ENCODE measurements at regions not wholly inside any gene's neighbourhood (a gene's known extent, or its start where the extent isn't known, plus 50 kb on each side); places are given as distances from the start of the nearest gene placed in this dataset.

- DNase-seq (ENCODE audit: low read depth) = no peak
- TF ChIP-seq, protein P1, sequence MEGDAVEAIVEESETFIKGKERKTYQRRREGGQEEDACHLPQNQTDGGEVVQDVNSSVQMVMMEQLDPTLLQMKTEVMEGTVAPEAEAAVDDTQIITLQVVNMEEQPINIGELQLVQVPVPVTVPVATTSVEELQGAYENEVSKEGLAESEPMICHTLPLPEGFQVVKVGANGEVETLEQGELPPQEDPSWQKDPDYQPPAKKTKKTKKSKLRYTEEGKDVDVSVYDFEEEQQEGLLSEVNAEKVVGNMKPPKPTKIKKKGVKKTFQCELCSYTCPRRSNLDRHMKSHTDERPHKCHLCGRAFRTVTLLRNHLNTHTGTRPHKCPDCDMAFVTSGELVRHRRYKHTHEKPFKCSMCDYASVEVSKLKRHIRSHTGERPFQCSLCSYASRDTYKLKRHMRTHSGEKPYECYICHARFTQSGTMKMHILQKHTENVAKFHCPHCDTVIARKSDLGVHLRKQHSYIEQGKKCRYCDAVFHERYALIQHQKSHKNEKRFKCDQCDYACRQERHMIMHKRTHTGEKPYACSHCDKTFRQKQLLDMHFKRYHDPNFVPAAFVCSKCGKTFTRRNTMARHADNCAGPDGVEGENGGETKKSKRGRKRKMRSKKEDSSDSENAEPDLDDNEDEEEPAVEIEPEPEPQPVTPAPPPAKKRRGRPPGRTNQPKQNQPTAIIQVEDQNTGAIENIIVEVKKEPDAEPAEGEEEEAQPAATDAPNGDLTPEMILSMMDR (IDR thresholded peaks at IDR 0.05; ENCODE audit: insufficient read depth, low read length) = no peak
- no peak overlapping the region for H3K4me3 ChIP-seq (ENCODE audit: low read depth, low read length)
These were observed 80.6 kb downstream of the LINGO1 start for GRCh38 chr15:77552066-77552465.

- DNase-seq (ENCODE audit: low read depth) = no peak
These were observed 82.1 kb downstream of the LINGO1 start for GRCh38 chr15:77550301-77551251.

GRCh38 chr15:77549576-77550288, 83.0 kb downstream of the LINGO1 start:
- TF ChIP-seq, protein P1 (IDR thresholded peaks at IDR 0.05; ENCODE audit: insufficient read depth, low read length) = no peak

More at GRCh38 chr15:77550301-77551251, 82.1 kb downstream of the LINGO1 start:
- H3K4me3 ChIP-seq (ENCODE audit: low read depth, low read length) = no peak overlapping the region
- TF ChIP-seq, protein P1 (IDR thresholded peaks at IDR 0.05; ENCODE audit: insufficient read depth, low read length) = no peak

DNA sequence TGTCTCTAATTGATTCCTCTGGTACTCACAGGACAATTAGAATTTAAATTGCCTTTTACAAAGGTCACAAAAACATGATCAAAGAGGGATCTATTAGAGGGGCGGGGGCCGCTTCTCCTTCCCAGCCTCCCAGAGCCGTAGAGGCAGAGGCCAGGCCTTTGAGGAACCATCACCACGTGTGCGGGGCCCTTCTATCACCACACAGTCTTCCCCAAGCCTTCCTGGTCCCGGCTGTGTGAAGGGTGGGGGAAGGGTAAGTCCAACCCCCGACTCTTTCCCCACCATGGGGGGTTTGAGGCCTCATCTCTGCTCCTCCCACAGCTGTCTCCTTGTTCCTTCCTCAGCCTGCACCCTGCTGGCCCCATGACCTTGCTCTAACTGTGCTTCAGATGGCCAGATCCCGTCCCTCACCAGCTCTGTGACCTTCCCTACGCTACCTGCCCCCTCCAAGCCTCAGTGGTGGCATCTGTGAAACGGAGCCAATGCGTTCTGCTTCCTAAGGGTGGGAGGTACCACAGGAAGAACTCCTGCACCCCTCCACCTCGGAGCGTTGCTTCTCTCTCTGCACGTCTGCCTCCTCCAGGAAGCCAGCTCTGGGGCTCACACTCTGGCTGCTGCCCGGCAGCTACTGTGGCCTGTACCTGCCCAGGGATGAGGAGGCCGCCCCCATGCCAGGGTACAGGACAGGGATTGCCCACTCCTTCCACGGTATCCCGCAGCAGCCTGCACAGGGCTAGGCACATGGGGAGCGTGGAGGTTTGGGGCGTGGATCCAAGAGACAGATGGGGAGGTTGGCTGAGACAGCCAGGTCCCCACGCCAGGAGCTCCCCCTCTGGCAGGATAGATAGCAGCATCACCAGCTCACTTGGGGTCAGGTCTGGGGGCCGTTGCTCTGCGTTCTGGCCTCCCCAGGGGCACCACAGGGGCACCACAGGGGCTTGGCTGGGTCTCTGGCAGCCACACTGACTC, 83.8 kb downstream of the LINGO1 start:
- no peak for DNase-seq (ENCODE audit: low read depth)
- TF ChIP-seq, protein P1 (IDR thresholded peaks at IDR 0.05; ENCODE audit: insufficient read depth, low read length) = no peak
- no peak overlapping the region for H3K4me3 ChIP-seq (ENCODE audit: low read depth, low read length)

More at GRCh38 chr15:77549576-77550288, 83.0 kb downstream of the LINGO1 start:
- H3K4me3 ChIP-seq (ENCODE audit: low read depth, low read length) = no peak overlapping the region
- no peak for DNase-seq (ENCODE audit: low read depth)

DNA sequence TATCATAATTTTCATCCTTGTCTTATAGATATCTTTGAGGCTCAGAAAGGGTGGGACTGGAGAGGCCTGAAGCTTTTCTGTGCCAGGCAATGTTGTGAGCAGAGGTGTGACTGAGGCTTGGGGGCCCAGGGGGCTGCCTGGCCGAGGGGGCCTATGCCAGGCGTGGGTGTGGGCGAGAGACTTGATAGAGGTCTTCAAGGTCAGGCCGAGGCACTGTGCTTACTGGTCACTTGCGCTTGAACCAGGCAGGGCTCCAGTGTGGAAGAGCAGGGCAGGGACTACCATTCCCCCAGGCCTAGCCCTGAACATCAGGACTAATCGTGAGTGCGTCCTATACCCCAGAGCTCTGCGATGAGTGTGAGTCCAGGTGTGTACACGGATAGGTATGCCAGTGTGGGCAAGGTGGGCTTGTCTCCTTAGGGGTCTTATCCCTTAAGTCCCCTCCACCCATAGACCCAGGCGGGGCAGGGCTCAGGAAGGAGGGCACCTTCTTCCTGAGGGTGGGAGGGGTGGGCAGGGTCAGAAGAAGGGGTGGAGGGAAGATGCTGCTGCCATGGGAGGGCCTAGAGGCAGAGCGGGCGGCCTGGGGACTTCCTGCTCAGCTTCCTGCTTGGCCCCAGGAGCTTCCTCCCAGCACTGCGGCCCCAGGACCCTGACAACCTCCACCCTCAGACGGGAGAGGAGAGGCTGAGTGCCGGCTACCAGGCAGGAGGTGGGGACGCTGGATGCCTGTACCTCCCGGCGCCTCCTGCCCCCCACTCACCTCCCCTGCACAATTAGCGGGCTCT, 84.7 kb downstream of the LINGO1 start:
- H3K4me3 ChIP-seq (ENCODE audit: low read depth, low read length) = no peak overlapping the region
- DNase-seq (ENCODE audit: low read depth) = no peak
- TF ChIP-seq, protein P1 (IDR thresholded peaks at IDR 0.05; ENCODE audit: insufficient read depth, low read length) = no peak

Measured in fibroblast of the aortic adventitia (primary cell).